HS-5 (cell line): ENCODE measurements at regions not wholly inside any gene's neighbourhood (a gene's known extent, or its start where the extent isn't known, plus 50 kb on each side); places are given as distances from the start of the nearest gene placed in this dataset.
"Not testable (repeated sequence)": the region's sequence is repeated elsewhere in the genome, so short reads cannot be mapped to it uniquely, and the experiment has no call there.

Experiments used
- DNase-seq: peaks from one replicate; pipeline ENCODE4 v3.0.0-alpha.2; 2012; ENCODE audit warnings: low read depth

DNA sequence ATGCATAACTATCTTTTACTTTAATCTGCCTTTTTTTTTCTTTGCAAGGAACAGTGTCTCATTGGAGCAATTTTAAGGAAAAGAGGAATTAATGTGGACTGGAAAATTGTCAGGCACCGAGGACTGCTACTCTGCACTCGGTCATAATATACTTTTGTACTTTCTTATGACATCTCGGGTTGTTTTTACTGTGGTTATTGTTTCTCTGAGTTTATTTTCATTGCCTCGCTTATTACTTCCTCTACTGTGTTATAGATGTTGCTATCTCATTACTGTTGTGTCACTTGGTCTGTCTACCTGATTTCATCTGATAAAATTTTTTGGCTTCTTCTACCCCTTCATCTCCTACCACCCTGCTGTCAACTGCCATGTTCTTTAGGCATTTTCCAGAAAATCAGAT is 213.5 kb upstream of the POU1F1 start:
- no peak for DNase-seq

DNA sequence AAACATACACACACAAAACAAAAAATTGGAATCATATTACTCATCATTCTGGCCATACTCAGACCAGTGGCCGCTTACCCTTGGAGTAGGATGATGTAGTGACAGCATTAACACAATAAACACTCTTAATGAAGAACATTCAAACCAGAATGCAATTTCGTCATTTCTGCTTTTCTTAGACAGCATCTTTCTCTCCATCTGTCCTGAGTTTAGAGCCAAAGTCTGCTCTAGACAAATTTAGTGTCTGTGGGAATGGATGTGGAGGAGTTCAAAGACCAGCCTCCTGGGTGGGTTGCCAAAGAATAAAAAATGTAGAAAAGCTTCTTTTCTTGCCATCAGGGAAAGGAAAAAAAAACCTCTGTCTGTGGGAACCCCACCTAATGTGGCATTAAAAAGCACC is 212.4 kb upstream of the POU1F1 start:
- no peak for DNase-seq

DNA sequence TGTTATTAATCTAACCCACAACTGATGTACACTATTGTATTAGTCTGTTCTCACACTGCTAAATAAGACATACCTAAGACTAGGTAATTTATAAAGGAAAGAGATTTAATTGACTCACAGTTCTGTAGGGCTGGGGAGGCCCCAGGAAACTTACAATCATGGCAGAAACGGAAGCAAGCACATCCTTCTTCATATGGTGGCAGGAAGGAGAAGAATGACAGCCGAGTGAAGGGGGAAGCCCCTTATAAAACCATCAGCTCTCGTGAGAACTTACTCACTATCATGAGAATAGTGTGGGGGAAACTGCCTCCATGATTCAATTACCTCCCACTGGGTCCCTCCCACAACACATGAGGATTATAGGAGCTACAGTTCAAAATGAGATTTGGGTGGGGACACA is 210.3 kb upstream of the POU1F1 start:
- DNase-seq: not testable (repeated sequence)

DNA sequence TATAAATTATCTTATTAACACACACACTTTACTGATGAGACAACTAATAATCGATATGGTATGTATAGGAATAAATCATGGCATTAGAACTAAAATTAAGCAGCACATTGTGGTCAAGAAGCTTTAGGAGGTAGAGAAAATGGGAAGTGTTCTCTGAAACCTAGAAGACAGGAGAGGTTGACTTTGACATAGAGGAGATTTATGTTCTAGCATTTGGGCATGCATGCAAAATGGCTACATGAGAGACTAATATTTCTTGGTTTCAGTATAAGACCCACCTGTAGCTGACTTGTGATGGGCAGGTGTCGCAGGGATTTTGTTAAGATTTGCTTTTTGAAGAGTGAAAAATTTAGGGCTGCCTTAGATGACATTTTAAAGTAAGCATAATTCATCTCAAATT is 209.7 kb upstream of the POU1F1 start:
- no peak for DNase-seq

DNA sequence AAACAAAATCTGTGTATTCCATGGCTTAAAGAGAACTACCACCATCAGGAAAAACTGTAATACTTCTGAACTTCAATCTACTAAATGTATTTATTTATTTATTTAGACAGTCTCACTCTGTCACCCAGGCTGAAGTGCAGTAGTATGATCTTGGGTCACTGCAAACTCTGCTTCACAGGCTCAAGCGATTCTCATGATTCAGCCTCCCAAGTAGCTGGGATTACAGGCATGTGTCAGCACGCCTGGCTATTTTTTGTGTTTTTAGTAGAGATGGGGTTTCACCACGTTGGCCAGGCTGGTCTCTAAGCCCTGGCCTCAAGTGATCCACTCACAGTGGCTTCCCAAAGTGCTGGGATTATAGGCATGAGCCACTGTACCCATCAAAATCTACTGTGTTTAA is 202.3 kb upstream of the POU1F1 start:
- no peak for DNase-seq

DNA sequence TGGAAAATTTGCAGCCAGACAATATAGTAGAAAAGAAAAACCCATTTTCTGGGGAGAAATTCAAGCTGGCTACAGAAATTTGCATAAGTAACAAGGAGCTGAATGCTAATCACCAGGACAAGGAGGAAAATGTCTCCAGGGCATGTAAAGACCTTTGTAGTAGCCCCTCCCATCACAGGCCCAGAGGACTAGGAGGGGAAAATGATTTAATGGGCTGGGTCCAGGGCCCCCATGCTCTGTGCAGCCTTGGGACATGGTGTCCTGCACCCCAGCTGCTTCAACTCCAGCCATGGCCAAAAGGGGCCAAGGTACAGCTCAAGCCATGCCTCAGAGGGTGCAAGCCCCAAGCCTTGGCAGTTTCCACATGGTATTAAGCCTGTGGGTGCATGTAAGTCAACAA is 197.6 kb upstream of the POU1F1 start:
- no peak for DNase-seq

DNA sequence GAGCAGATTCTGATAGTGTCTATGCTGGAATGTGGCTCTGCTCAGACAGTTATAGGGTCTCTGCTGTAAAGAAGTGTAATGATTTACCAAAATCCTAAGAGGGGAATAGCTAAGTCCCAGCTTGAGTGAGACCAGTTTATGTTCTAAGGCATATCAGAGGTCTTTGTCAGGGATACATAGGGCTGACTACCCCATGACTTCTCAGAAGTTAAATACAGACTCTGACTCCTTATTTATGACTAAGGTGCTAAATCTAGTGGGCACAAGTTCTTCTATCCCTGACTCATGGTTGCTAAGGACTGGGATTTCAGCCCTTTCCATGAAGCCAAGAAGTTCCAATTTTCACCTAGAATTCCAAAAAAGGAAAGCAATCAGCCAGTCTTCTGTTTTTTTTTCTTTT is 192.6 kb upstream of the POU1F1 start:
- DNase-seq: peak; percentile 11

DNA sequence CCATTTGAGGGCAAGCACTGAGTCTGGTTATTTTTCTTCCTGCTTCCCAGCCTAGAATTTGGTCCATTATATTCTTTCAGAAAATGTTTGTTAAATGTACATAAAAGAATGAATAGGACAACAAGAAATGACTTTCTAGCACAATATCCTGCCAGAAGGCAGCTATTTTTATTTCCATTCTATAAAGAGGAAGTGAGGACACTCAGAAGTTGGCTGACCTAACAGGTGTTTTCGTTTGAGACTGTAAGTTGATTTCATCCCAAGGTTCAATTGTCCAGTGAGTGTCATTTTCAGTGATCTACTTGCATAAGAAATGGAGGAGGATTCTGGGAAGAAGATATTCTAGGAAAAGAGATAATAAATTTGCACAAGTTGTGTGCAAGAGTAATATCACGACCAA is 191.9 kb upstream of the POU1F1 start:
- no peak for DNase-seq

DNA sequence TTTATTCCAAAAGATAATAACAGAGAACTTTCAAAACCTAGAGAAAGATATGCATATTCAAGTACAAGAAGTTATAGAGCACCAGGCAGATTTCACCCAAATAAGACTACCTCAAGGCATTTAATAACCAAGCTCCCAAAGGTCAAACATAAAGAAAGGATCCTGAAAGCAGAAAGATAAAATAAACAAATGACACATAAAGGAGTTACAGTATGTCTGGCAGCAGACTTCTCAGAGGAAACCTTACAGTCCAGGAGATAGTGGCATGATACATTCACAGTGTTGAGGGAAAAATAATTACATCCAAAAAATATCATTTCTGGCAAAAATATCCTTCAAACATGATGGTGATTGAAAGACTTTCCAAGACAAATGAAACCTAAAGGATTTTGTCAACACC is 185.8 kb upstream of the POU1F1 start:
- DNase-seq: no peak

DNA sequence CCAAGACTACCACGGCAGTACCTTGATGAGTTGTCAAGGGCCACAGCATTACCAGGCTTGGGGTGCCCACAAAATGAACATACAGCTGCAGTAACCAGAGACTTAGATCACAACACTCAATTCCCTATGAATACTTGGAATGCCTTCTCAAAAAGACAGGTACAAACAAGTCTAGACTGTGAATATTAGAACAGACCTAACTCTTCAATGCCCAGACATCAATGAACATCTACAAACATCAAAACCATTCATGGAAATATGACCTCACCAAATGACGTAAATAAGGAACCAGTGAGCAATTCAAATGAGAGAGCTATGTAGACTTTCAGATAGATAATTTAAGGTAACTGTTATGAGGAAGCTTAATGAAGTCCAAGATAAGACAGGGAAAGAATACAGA is 185.1 kb upstream of the POU1F1 start:
- DNase-seq: no peak

DNA sequence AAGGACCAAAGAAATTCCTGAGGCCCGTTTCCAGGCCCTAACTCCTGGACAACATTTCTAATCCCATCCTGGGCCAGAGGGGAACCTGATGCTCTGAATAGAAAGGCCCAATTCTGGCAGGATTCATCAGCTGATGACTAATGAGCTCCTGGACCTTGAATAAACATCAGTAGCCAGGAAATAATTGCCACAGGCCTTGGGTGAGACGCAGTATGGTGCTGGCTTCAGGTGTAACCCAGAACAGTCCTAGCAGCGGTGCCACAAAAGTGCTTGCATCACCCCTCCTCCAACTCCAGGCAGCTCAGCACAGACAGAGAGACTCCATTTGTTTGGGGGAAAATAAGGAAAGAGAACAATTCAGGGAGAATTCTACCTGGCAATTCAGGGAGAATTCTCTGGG is 184.7 kb upstream of the POU1F1 start:
- no peak for DNase-seq

DNA sequence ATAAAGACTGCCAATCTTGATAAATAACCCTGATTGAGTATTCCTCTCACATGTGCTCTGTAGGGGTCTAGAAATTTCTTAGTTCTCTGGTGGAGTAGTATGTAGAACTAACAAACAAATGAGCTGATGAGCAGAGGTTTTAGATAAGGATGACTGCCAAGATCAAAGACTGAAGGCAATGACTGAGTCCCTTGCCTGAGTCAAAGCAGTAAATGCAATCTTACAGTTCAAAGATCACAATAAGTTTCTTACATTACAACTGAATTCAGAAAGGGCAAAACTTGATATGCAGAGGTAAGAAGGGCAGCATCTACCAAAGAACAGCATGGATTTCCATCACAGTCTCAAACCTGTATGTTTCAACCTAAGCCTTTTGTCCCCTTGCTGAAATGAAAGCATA is 172.2 kb upstream of the POU1F1 start:
- DNase-seq: no peak

DNA sequence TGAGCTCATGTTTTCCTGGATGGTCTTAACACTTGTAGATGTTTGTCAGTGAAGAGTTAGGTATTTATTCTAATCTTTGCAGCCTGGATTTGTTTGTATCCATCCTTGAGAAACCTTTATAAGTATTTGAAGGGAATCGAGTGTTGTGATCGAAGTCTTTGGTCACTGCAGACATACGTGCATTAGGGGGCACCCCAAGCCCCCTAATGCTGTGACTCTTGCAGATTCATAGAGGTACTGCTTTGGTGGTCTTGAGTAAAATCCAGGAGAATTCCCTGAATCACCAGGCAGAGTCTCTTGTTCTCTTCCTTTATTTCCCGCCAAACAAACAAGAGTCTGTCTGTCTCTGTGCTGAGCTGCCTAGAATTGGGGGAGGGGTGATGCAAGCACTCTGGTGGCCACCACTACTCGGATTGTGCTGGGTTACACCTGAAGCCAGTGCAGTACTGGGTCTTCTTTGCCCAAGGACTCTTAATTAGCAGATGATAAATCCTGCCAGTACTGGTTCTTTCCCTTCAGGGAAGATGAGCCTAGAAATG is 170.5 kb upstream of the POU1F1 start:
- no peak for DNase-seq

DNA sequence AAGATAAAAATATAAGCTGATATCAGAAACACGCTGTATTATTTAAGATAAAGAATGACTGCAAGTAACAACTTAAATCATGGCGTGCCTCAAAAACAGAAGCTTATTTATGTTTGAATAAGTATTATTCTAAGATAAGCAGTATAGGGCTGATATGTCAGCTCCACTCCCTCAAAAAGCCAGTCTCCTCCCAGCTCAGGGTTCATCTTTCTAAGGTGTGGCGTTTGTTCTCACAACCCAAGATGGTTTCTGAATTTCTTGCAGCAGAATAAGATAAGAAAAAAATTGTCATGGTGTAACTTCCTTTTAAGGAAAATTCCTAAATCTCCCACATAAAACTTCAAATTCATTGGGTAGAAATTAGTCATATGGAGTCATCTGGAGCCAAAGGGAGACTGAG is 166.1 kb upstream of the POU1F1 start:
- DNase-seq: no peak

DNA sequence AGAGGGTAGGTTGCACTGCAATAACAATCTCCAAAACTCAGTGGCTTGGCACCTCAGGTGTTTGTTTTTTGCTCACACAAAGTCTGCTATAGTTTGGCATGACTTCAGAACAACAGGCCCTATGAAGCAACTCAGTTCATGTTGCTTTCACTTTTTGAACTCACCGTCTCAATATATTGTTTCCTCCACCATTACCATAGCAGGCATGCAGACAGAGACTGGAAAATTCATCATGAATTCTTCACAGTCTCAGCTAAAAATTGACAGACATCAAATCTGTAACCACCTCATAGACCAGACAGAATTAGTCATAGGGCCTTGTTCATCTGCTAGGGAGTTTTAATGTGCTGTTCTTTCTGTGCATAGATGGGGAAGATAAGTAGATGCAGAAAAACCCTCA is 161.4 kb upstream of the POU1F1 start:
- DNase-seq: peak; percentile 14

DNA sequence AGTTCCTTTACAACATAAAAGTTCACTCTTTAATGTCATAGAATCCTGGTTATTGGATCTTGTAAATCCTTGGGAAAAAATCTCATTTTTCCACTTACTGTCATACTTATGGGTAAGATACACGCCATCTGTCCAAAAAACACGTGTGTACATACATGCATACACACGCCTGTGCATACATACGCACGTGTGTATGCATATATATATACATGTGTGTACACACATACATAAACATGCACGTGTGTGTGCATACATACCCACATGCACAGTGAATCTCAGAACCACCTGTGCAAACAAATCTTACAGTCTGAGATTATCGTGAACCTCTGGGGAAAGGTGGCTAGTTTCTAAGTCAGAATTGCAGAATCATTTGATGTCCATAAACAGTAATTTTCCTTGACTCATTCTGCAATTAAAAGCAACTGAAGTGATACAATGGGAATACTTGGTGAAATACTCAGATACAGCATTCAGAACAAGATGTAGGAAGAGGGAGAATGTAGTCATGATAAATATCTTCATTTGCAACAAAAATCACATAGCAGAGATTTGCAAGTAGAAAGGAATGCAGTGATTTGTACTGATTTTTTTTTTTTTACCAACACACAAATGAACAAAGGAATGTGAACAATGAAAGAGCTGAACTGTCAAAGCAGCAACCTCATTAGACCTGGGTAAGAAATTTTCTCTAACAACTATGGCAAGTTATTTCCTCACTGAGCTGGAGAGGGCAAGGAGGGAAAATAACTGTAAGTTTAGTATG is 160.6 kb upstream of the POU1F1 start:
- peak; percentile 64 for DNase-seq

DNA sequence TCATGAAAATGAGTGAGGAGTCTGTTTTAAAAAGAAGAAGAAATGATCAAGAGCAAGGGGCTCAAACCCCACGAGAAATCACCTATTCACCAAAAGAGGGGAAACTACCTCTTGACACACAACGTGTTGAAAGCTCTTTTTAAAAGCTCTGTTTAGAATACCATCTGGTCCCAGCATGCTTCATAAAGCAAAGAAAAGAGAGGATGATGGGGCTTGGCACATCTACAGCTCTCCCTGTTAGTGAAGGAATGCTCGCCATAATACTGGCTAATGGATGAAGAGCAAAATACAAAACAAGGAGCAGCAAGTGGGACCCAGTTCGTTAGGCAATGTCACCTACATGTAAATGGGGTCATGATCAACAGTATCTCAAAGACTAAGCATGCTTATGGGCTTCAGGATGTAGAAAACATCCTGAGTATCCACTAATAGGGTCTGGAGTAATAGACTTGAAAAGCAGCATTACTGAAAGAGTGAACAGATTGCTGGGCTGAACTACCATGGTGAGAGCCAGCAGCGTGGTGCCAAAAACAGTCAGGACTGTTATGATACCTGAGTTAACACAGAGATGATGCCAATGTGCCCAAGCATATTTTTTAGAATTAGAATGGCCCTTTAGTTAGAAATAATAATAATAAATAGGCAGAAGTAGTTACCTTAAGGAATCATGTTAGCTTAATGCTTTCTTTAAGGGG is 159.7 kb upstream of the POU1F1 start:
- DNase-seq: no peak

DNA sequence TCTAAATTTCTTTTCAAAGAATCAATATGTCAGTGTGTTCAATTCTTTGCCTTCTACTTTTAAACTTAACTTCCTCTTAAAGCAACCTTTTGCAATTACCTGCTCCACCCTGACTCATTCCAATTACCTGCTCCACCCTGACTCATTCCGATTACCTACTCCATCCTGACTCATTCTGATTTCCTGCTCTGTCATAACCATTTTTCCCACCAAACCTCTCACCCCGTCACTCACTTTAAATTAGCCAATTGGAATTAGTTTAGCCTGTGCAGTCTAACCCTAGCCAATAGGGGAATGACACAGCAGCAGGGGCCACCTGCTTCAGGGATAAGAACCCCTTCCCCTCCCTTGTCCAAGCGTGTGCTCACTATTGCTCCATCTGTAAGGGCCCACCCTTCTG is 157.1 kb upstream of the POU1F1 start:
- not testable (repeated sequence) for DNase-seq

DNA sequence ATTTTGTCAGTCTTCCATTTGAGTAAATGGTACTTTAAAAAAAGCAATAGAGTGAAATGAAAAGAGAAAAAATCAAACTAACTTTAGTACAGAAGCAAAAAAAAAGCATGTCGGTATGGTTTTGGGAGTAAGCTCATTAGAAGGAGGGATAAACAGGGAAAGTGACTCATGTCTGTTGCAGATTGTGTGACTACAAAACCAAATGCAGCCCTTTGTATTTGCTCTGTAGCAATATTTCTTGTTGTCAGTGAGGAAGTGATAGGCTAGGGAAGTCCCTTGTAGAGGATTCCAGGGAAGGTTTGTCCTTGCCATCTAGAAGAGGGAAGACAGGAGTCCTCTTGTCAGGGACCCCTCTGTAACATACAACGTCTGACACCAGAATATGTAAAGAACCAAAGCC is 150.5 kb upstream of the POU1F1 start:
- no peak for DNase-seq

DNA sequence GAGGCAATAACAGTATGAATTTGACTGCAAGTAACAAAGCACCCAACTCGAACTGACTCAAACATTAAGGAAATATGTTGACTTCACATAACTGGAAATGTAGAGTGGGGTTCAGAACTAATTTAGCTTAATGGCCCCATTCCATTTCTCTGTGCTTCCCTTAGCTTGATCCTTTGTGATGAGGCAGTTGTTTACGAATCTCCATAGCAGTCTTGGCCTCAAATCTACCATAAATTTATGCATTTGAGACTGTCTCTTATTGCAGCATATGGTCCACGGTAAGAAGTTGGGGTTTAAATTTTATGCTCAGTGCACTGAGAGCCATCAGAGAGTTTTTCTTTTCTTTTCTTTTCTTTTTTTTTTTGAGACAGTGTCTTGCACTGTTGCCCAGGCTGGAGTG is 148.7 kb upstream of the POU1F1 start:
- DNase-seq: no peak

DNA sequence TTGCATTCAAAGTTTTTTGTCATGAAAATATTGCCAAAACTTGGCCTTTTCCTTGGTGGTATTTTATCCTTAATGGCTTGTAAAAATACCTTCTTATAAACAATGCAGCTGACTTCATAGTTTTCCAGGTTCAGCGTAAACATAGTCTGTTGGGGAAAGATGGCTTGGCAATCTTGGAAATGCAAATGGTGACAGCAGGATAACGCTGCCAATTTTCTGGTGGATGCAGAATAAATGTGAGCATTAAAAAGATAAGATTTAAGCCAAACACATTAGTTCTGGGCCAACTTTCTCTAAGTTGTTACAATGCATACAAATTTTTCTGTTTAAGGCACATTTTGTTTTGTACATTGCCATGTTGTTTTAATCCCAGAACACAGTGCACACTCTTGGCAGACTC is 147.0 kb upstream of the POU1F1 start:
- DNase-seq: no peak

DNA sequence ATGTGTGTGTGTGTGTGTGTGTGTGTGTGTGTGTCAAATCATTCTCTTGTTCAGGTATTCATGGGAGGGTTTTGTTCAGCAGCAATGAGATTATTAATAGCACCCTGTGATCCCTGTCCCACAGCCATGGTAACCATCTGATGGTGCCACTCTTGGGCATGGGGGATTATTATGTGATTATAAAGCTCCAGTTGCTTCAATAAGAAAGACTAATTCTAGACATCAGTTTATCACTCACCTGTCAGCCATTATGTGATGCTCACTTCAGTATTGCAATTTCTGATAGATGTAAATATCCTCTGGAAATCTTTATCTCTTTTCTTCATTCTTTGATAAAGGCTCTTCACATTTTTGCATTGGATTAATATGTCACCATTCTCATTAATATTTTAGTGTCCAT is 145.9 kb upstream of the POU1F1 start:
- no peak for DNase-seq

DNA sequence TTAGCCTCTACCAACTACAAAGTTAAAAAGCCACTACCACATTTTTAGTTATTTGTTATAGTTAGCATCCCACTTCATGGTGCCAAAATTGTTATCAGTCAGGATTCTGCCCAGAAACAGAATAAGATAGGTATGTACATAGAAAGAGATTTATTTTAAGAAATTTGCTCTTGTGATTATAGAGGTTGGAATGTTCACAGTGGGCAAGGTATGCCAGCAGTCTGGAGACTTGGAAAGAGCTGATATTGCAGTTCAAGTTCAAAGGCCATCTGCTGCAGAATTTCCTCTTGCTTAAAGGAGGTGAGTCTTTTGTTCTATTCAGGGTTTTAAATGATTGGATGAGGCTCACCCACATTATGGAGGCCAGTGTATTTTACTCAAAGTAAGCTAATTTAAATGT is 143.8 kb upstream of the POU1F1 start:
- no peak for DNase-seq

DNA sequence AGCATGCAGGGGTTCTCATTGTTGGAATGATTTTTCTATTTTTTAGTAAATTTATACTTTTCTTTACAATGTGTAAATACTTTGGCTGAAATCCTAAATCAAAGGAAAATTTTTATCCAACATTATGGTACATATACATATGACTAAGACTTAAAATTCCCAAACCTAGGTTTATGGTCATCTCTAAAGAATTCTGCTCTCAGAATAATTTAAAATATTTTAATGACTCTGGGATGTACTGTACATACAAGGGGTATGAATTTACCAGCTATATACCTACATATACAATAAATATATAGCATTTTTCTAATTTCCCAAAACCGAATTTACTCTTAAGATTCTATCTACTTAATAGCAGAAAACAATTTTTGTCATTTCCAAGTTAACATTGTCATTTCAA is 137.9 kb upstream of the POU1F1 start:
- DNase-seq: no peak
